ENCODE measurements at regions not wholly inside any gene's neighbourhood (a gene's known extent, or its start where the extent isn't known, plus 50 kb on each side); places are given as distances from the start of the nearest gene placed in this dataset.

GRCh38 chr10:118107040-118107439, 60.3 kb upstream of the RAB11FIP2 start:
- Histone ChIP-seq H3K4me1 (ENCODE audit: insufficient read depth, low read length) (no peaks in the 10 kb centered on the region), H3K27me3 (ENCODE audit: insufficient read depth, low read length) (no peaks in the 10 kb centered on the region), H3K27ac (ENCODE audit: low read depth, low read length) (no peak overlapping the region), H3K9me3 (ENCODE audit: insufficient read depth, low read depth, low read length) (no peaks in the 10 kb centered on the region), H3K36me3 (ENCODE audit: insufficient read depth, low read length) (no peaks in the 10 kb centered on the region), H3K4me3 (ENCODE audit: low read length) (no peak overlapping the region), H3K9ac (ENCODE audit: low read depth, low read length) (no peak overlapping the region)
- WGBS = no CpG with 5 or more reads among the region's 1 CpG

GRCh38 chr10:118106426-118106825, 59.7 kb upstream of the RAB11FIP2 start:
- H3K9ac ChIP-seq (ENCODE audit: low read depth, low read length) = no peak overlapping the region

GRCh38 chr10:118102121-118102520, 55.4 kb upstream of the RAB11FIP2 start:
- no peak overlapping the region for H3K27ac ChIP-seq (ENCODE audit: low read depth, low read length)
- WGBS = 100% methylated on average over 1 of the region's 1 CpG
- no peaks in the 10 kb centered on the region for H3K27me3 ChIP-seq (ENCODE audit: insufficient read depth, low read length)
- H3K9ac ChIP-seq (ENCODE audit: low read depth, low read length) = no peak overlapping the region
- no peak overlapping the region for H3K4me3 ChIP-seq (ENCODE audit: low read length)
- no peaks in the 10 kb centered on the region for H3K4me1 ChIP-seq (ENCODE audit: insufficient read depth, low read length)
- no peaks in the 10 kb centered on the region for H3K36me3 ChIP-seq (ENCODE audit: insufficient read depth, low read length)
- H3K9me3 ChIP-seq (ENCODE audit: insufficient read depth, low read depth, low read length) = no peaks in the 10 kb centered on the region

More at GRCh38 chr10:118106426-118106825, 59.7 kb upstream of the RAB11FIP2 start:
- Histone ChIP-seq H3K4me3 (ENCODE audit: low read length) (no peak overlapping the region), H3K36me3 (ENCODE audit: insufficient read depth, low read length) (no peaks in the 10 kb centered on the region), H3K9me3 (ENCODE audit: insufficient read depth, low read depth, low read length) (no peaks in the 10 kb centered on the region), H3K4me1 (ENCODE audit: insufficient read depth, low read length) (no peaks in the 10 kb centered on the region), H3K27me3 (ENCODE audit: insufficient read depth, low read length) (no peaks in the 10 kb centered on the region), H3K27ac (ENCODE audit: low read depth, low read length) (no peak overlapping the region)
- WGBS = 49% methylated on average over 3 of the region's 3 CpGs

- WGBS = 100% methylated on average over 2 of the region's 3 CpGs
- H3K36me3 ChIP-seq (ENCODE audit: insufficient read depth, low read length) = no peaks in the 10 kb centered on the region
- H3K4me3 ChIP-seq (ENCODE audit: low read length) = no peak overlapping the region
- no peaks in the 10 kb centered on the region for H3K27me3 ChIP-seq (ENCODE audit: insufficient read depth, low read length)
- no peak overlapping the region for H3K27ac ChIP-seq (ENCODE audit: low read depth, low read length)
- H3K9me3 ChIP-seq (ENCODE audit: insufficient read depth, low read depth, low read length) = no peaks in the 10 kb centered on the region
- no peak overlapping the region for H3K9ac ChIP-seq (ENCODE audit: low read depth, low read length)
- no peaks in the 10 kb centered on the region for H3K4me1 ChIP-seq (ENCODE audit: insufficient read depth, low read length)
These were observed 54.8 kb upstream of the RAB11FIP2 start for GRCh38 chr10:118101501-118101900.
